Hepatocyte (in vitro differentiated cells): ENCODE measurements at regions not wholly inside any gene's neighbourhood (a gene's known extent, or its start where the extent isn't known, plus 50 kb on each side); places are given as distances from the start of the nearest gene placed in this dataset.

Experiments
- DNase-seq: peaks from one replicate; pipeline ENCODE4 v3.0.0-alpha.2; 2016; ENCODE audit warnings: low spot score
- H2AFZ ChIP-seq: fragments of 200-600 bp; sonication (generic); 2 replicates; pipeline ENCODE4 v1.6.0; 2016; ENCODE audit warnings: antibody characterized with exemption, mild to moderate bottlenecking
- H3K27ac ChIP-seq: fragments of 200-600 bp; sonication (generic); 2 replicates; pipeline ENCODE4 v1.5.1; 2016; ENCODE audit warnings: mild to moderate bottlenecking
- H3K27me3 ChIP-seq: fragments of 200-600 bp; sonication (generic); 2 replicates; pipeline ENCODE4 v1.6.1; 2016
- H3K36me3 ChIP-seq: fragments of 200-600 bp; sonication (generic); replicated peaks from 2 replicates; pipeline ENCODE4 v1.5.1; 2016; ENCODE audit warnings: low read depth; ENCODE audit not compliant: insufficient read depth
- H3K4me1 ChIP-seq: fragments of 200-600 bp; sonication (generic); 2 replicates; pipeline ENCODE4 v1.5.1; 2016; ENCODE audit warnings: mild to moderate bottlenecking, moderate library complexity; ENCODE audit not compliant: insufficient read depth
- H3K4me2 ChIP-seq: fragments of 200-600 bp; sonication (generic); 2 replicates; pipeline ENCODE4 v1.6.0; 2016
- H3K4me3 ChIP-seq: fragments of 200-600 bp; sonication (generic); 2 replicates; pipeline ENCODE4 v1.5.1; 2016; ENCODE audit warnings: mild to moderate bottlenecking
- H3K79me2 ChIP-seq: fragments of 200-600 bp; sonication (generic); 2 replicates; pipeline ENCODE4 v1.6.0; 2017; ENCODE audit warnings: mild to moderate bottlenecking
- H3K9me2 ChIP-seq: fragments of 200-600 bp; sonication (generic); replicated peaks from 2 replicates; pipeline ENCODE4 v1.6.0; 2017; ENCODE audit warnings: mild to moderate bottlenecking; ENCODE audit not compliant: insufficient read depth
- H3K9me3 ChIP-seq: fragments of 200-600 bp; sonication (generic); 2 replicates; pipeline ENCODE4 v1.5.1; 2016; ENCODE audit warnings: low read depth, mild to moderate bottlenecking
- H4K20me1 ChIP-seq: fragments of 200-600 bp; sonication (generic); 2 replicates; pipeline ENCODE4 v1.6.0; 2016; ENCODE audit warnings: mild to moderate bottlenecking; ENCODE audit not compliant: insufficient read depth, poor library complexity, severe bottlenecking
- CTCF ChIP-seq: fragments of 200-600 bp; sonication (generic); IDR thresholded peaks from 2 replicates; pipeline ENCODE4 v1.5.1; 2016; ENCODE audit warnings: antibody characterized with exemption, mild to moderate bottlenecking; ENCODE audit not compliant: poor library complexity
- EZH2 ChIP-seq: fragments of 200-600 bp; sonication (generic); IDR thresholded peaks from 2 replicates; pipeline ENCODE4 v1.6.1; 2016; ENCODE audit warnings: antibody characterized with exemption, mild to moderate bottlenecking, borderline replicate concordance
- EZH2phosphoT487 ChIP-seq: fragments of 200-600 bp; sonication (generic); IDR thresholded peaks from one replicate; pipeline ENCODE4 v1.6.1; 2018; ENCODE audit warnings: antibody characterized with exemption, mild to moderate bottlenecking, low read depth, moderate library complexity; ENCODE audit not compliant: unreplicated experiment, severe bottlenecking
- WGBS: methylation state at CpG from one replicate; pipeline ENCODE4 v1.1.6; 2016; ENCODE audit warnings: low lambda C conversion rate; ENCODE audit errors: missing lambda C conversion rate; 5-methylcytosine and 5-hydroxymethylcytosine counted together

GRCh38 chr16:6016530-6017184 is 919.1 kb upstream of the EEF2KMT start:
- no peaks in the 10 kb centered on the region for H3K9me3 ChIP-seq
- WGBS, result 14% methylated on average over 2 of the region's 2 CpGs
- no peaks in the 10 kb centered on the region for H3K79me2 ChIP-seq
- H3K4me1 ChIP-seq, result no peaks in the 10 kb centered on the region
- H4K20me1 ChIP-seq, result no peaks in the 10 kb centered on the region
- no peak overlapping the region for H3K27ac ChIP-seq
- H3K4me2 ChIP-seq, result no peak overlapping the region
- no peak overlapping the region for H2AFZ ChIP-seq
- H3K36me3 ChIP-seq, result no peaks in the 10 kb centered on the region
- no peaks in the 10 kb centered on the region for H3K9me2 ChIP-seq
- TF ChIP-seq CTCF (peak; percentile 66), EZH2phosphoT487 (no peak), EZH2 (no peak)
- peaks cover 50% of the 10 kb centered on the region for H3K27me3 ChIP-seq
- no peak overlapping the region for H3K4me3 ChIP-seq
- DNase-seq, result peak; percentile 81

GRCh38 chr16:6012716-6013115 is 915.1 kb upstream of the EEF2KMT start:
- Histone ChIP-seq H3K4me3 (no peak overlapping the region), H3K9me2 (no peaks in the 10 kb centered on the region), H3K27ac (no peak overlapping the region), H3K36me3 (no peaks in the 10 kb centered on the region), H3K79me2 (no peaks in the 10 kb centered on the region), H3K4me1 (no peaks in the 10 kb centered on the region), H3K4me2 (no peak overlapping the region), H4K20me1 (no peaks in the 10 kb centered on the region), H3K9me3 (no peaks in the 10 kb centered on the region), H3K27me3 (peaks cover 17% of the 10 kb centered on the region), H2AFZ (no peak overlapping the region)
- TF ChIP-seq EZH2phosphoT487 (no peak), CTCF (no peak), EZH2 (no peak)
- 58% methylated on average over 1 of the region's 1 CpG for WGBS
- DNase-seq, result no peak

DNA sequence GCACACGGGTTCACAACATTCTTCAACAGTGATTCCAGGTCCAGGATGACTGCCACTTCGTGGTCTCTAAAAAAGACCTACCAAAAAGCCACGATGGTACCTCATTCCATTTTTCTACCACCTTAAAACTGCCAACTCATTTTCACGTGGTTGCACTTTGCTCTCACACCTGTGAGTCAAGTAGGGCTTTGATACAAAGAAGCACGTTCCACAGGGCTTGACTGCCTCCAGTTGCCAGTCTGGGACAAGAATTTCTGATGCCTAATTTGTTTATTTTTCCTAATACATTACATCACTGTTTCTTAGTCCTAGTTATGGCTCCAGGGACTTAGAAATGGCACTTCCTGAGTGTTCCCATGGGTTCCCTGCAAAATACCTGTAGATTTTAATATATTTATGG is 911.6 kb upstream of the EEF2KMT start:
- Histone ChIP-seq H3K9me2 (no peaks in the 10 kb centered on the region), H3K27ac (no peak overlapping the region), H3K27me3 (peaks cover 6% of the 10 kb centered on the region), H3K4me3 (no peak overlapping the region), H4K20me1 (no peaks in the 10 kb centered on the region), H3K36me3 (no peaks in the 10 kb centered on the region), H3K9me3 (no peaks in the 10 kb centered on the region), H2AFZ (no peak overlapping the region), H3K79me2 (no peaks in the 10 kb centered on the region), H3K4me1 (no peaks in the 10 kb centered on the region), H3K4me2 (no peak overlapping the region)
- TF ChIP-seq EZH2 (no peak), EZH2phosphoT487 (no peak), CTCF (no peak)
- WGBS, result 70% methylated on average over 5 of the region's 5 CpGs
- DNase-seq, result no peak

DNA sequence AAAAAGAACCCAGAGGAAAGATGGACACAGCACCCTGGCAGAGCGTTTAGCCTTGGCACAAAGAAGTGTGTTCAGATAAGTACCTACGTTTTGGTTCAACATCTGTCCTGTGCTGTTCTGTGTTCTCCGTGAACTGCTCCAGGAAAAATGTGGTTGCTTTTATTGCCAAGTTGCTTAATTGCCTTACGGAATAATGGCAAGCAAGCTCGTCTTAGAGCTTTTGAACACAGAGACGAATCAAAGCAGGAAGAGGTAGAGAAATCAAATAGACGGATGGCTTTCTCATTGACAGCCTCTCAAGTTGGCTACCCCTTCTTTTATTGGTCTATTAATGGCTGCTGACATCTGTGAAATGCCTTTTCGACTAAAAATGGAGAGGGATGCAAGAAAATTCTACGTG is 911.1 kb upstream of the EEF2KMT start:
- no peaks in the 10 kb centered on the region for H3K9me3 ChIP-seq
- H3K4me3 ChIP-seq, result no peak overlapping the region
- no peaks in the 10 kb centered on the region for H3K79me2 ChIP-seq
- DNase-seq, result no peak
- TF ChIP-seq CTCF (no peak), EZH2 (no peak), EZH2phosphoT487 (no peak)
- no peaks in the 10 kb centered on the region for H3K36me3 ChIP-seq
- no peak overlapping the region for H2AFZ ChIP-seq
- no peak overlapping the region for H3K27ac ChIP-seq
- no peaks in the 10 kb centered on the region for H3K9me2 ChIP-seq
- H3K4me1 ChIP-seq, result no peaks in the 10 kb centered on the region
- H3K4me2 ChIP-seq, result no peak overlapping the region
- 70% methylated on average over 9 of the region's 9 CpGs for WGBS
- no peaks in the 10 kb centered on the region for H4K20me1 ChIP-seq
- H3K27me3 ChIP-seq, result peaks cover 6% of the 10 kb centered on the region
